Epithelial cell of proximal tubule (primary cell): ENCODE measurements at regions not wholly inside any gene's neighbourhood (a gene's known extent, or its start where the extent isn't known, plus 50 kb on each side); places are given as distances from the start of the nearest gene placed in this dataset.

Source experiments
- DNase-seq: peaks from one replicate; pipeline ENCODE4 v3.0.0-alpha.2; 2011; ENCODE audit warnings: low read depth
- H3K4me3 ChIP-seq: 2 replicates; pipeline ENCODE4 v1.5.1; 2011; ENCODE audit warnings: low read depth, mild to moderate bottlenecking, low read length
- TF ChIP-seq, protein P1 (sequence below): conservative IDR thresholded peaks from 2 replicates; pipeline ENCODE4 v1.5.1; 2012; ENCODE audit warnings: low read depth, mild to moderate bottlenecking, low read length

DNA sequence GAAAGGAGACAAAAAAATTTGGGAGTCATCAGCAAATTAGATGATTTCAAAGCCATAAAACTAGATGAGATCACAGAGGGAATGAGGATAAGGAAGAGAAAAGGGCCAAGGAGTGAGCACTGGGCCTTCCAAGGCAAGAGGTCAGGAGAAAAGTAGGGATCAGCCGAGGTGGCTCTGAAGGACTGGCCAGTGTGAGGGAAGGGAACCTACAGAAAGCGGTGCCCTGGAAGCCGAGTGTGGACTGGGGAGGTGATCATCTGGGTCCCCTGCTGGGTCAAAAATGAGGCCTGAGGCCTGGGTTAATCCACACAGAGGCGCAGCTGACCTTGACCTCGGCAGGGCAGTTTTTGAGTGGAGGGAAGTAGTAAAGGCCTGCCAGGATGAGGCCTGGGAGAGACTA lies 133.8 kb downstream of the SMIM20 start:
- H3K4me3 ChIP-seq = no peak overlapping the region
- TF ChIP-seq, protein P1, sequence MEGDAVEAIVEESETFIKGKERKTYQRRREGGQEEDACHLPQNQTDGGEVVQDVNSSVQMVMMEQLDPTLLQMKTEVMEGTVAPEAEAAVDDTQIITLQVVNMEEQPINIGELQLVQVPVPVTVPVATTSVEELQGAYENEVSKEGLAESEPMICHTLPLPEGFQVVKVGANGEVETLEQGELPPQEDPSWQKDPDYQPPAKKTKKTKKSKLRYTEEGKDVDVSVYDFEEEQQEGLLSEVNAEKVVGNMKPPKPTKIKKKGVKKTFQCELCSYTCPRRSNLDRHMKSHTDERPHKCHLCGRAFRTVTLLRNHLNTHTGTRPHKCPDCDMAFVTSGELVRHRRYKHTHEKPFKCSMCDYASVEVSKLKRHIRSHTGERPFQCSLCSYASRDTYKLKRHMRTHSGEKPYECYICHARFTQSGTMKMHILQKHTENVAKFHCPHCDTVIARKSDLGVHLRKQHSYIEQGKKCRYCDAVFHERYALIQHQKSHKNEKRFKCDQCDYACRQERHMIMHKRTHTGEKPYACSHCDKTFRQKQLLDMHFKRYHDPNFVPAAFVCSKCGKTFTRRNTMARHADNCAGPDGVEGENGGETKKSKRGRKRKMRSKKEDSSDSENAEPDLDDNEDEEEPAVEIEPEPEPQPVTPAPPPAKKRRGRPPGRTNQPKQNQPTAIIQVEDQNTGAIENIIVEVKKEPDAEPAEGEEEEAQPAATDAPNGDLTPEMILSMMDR = no peak
- no peak for DNase-seq

DNA sequence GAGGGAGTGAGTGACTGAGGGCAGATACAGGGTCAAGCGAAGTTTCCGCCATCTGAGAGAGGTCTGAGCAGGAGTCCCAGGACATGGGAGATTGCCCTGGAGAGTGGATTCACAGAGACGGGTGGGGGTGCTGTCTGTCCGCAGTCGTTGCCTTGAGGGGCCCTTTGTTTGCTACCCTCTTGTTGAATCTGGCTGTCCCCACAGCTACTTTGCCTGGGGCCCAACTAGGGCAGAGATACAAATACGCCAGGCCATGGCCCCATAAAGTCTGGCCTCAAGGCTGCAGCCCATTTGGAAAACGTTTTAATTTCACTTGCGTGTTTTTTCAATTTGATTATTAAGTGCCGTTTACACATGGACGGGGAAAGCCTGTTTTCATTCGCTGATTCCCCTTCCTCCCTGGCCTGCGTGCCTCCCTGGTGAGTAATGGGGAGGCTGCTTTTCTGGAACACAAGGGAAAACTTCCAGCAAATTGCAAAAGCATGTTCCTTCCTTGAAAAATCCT lies 134.4 kb downstream of the SMIM20 start:
- H3K4me3 ChIP-seq = no peak overlapping the region
- TF ChIP-seq, protein P1 = no peak
- no peak for DNase-seq

DNA sequence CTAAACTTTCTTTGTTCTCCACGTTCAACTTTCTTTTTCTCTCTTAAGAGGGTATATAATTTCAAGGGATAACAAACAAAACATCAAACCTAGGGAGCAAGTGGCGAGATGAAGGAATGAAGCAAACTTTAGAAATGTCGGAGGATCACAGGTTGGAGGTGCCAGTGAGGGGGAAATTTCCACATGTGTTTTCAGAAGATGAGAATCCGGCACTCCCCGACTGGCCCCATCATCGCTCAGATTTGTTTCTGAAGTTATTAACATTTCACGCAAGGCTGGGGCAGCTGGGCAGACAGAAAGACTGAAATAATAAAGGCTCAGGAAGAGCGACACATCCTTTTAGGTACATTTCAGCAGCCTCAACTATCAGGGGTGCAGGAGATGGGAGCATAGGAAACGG lies 134.9 kb downstream of the SMIM20 start:
- H3K4me3 ChIP-seq = no peak overlapping the region
- TF ChIP-seq, protein P1 = no peak
- DNase-seq = no peak

DNA sequence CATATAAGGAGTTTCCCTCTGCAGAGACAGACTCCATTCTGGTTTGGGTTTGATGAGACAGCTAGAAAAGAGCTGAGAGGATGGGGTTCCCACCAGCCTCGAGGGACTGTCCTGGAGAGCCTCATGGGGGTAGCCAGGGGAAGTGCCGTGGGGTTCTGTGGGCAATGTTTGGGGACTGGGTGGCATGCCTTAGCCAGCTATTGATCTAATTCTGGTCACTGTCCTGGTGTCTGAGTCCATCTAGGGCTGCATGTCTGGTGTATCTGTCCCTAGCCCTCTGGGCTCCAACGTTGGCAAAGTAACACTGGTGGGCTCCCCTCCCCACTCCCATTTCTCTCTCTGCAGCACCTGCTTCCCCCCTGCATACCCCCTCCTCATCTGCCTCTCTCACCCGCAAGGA lies 135.4 kb downstream of the SMIM20 start:
- TF ChIP-seq, protein P1 = no peak
- no peak for DNase-seq
- no peak overlapping the region for H3K4me3 ChIP-seq

DNA sequence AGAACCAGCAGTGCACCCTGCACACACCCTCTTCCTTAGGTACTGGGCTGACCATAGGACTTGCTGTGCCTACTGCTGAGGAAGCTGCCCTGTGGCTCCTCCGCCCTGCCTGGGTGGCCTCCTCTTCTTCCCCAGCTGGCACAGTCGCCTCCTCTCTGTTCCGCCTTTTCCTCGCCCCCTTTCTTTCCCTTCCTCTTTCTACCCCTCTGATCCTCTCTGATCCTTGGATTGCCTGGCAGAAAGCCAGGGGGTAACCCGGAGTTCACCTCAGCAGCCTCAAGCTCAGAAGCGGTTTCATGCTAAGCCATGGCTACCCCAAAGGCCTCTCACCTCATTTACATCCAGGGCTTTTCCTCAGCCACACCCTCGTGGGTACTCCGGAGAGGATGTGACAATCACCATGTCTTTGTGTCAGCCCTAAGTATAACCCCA lies 136.2 kb downstream of the SMIM20 start:
- TF ChIP-seq, protein P1 = no peak
- DNase-seq = no peak

DNA sequence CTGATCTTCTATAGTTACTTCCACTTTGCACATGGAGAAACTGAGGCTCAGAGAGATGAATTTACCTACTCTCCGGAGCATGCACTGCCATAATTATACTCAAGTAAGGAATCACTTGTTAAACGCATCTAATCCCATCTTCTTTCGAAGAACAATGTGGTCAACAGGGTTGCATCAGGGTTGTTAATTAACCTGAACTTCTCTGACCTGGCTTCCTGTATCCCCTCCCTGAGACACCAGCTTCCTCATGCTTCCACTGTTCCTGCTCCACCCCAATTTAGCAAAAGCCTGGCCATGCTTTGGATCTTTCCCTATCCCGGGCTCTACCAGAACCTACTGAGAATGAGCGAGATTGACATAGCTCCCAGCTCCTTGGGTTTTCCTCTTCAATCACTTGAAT lies 136.7 kb downstream of the SMIM20 start:
- no peak for DNase-seq
- TF ChIP-seq, protein P1 = no peak
- H3K4me3 ChIP-seq = no peak overlapping the region

More for the DNA sequence above, 136.2 kb downstream of the SMIM20 start:
- H3K4me3 ChIP-seq = no peak overlapping the region

DNA sequence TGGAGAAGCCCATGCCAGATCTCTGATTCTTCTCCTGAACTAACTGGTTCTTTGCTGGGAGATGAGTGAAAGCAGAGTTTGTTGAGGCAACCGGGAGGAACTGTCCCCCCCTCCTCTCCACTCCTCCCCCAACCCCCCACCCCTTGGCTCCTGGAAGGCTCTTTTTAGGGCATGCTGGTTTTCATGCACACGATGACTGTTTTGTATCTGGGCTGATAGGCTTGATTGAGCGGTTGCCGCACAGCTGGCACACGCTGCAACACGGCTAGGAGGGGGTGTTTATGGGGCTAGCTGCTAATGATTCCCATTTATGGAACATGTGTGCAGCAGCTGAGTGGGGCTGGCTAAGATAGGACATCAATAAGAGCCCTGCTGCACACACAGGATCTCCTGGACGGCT lies 137.2 kb downstream of the SMIM20 start:
- no peak for DNase-seq
- no peak overlapping the region for H3K4me3 ChIP-seq
- TF ChIP-seq, protein P1 = no peak
